Astrocyte (in vitro differentiated cells and primary cell): ENCODE measurements at regions not wholly inside any gene's neighbourhood (a gene's known extent, or its start where the extent isn't known, plus 50 kb on each side); places are given as distances from the start of the nearest gene placed in this dataset.

Experiments
- CTCF ChIP-seq: IDR thresholded peaks from 2 replicates; pipeline ENCODE4 v1.5.1; 2011; ENCODE audit warnings: low read depth, mild to moderate bottlenecking, inconsistent platforms, low read length, moderate library complexity; ENCODE audit not compliant: insufficient read depth
- EZH2 ChIP-seq: IDR thresholded peaks from 2 replicates; pipeline ENCODE4 v1.6.1; 2012; ENCODE audit warnings: mild to moderate bottlenecking, low read length, inconsistent platforms; ENCODE audit not compliant: insufficient read depth

DNA sequence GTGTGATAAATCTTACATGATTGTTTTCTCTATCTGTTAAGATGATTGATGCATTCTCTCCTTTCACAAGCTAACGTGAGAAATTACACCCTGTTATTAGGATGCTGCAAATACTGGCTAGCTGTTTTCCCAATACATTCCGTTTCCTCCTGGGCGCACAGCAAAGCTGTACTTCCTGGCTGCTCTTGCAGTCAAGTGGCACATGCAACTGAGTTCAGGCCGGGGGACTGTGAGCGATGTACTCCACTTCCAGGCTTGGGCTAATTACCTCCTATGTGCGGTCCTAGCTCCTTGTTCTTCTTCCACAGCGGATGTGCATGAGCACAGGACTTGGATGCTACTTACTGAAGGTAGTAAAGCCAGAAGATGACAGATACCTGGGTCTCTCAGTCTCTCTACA is 234.9 kb upstream of the SESN3 start:
- TF ChIP-seq CTCF (no peak), EZH2 (no peak)
